NCI-H345 (cell line): ENCODE measurements at regions not wholly inside any gene's neighbourhood (a gene's known extent, or its start where the extent isn't known, plus 50 kb on each side); places are given as distances from the start of the nearest gene placed in this dataset.

Source experiments
- DNase-seq: peaks from one replicate; lab custom pipeline; 2025; lab: John Stamatoyannopoulos, UW

- DNase-seq: no peak
Measured at GRCh38 chr11:129291546-129291945, 84.1 kb upstream of the BARX2 start.

DNA sequence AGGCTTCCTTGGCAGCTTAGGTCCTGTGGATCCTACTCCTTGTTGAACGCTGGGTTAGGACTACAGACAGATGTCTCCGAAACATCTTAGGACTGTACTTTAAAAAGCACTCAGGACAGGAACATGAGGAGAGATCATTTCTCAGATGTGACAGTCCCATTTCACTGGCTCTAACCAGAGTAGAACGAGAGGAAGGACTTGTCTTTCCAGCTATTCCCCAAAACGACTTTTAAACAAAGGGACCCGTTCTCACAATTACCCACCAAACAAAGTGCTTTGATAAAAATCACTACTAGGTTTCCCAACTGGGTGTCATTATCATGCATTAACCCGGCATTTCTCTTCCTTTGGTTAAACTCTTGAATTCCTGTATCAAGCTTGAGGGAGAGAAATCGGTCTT, 84.7 kb upstream of the BARX2 start:
- no peak for DNase-seq

DNA sequence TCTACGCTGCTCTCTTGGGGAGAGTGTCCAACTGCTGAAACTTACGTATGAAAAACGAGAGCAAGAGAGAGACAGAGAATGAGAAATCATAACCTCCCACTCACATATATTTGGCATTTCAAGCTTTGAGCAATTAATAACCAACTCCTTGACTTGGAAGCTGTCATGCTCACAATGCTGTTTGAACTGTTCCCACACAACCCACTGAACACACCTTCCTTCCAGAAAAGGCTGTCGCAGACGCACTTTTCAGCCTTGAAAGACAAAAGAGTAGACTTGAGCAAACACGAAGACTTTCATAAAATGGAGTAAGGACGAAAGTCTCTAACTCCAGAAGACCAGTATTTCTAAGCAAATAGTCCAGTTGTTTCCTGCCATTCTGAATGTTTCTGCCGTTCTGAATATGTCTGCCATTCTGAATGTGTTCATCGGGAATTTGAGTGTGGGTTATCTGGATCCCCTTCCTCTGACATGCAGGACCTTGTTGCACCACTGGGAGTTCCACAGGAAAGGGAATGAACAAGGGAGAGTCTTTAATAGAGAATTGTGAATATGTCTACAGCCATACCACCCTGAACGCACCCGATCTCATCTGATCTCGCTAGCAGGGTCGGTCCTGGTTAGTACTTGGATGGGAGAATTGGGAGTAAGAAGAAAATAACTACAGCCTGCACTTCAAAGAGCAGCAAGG, 86.2 kb upstream of the BARX2 start:
- no peak for DNase-seq

DNA sequence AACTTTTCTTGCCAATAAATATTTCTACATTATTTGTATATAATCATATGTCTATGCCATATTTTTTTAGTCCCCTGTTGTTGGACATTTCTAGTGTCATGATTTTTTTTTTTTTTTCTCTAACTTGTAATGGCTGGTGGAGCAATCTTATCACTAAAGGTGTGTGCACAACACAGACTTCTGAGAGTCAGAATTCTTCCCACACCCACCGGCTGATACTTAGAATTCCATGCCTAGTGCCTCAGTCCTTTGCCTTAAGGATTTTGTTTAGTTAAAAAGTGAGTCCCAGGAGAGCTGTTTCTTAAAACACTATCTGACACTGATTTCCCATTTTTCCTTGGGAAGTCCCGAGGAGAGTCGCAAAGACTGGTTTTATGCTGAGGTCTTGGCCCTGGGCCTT, 87.7 kb upstream of the BARX2 start:
- no peak for DNase-seq

DNA sequence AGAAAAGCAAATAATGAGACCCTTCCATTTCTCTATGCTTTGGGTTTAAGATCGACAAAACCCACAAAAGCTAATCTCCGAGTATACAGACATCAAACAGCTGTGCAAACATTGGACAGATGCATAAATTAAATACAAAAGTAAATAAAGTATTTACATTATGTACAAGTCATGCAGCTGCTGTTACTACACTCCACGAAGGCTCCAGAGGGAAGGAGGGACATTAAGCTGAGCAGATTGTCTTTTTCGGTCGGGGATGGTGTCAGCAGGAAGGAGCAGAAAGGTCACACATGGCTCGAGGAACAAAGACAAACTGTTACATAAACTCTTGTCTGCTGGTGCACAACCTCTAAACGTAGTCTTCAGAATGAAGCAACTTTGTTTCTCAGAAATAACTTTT, 88.8 kb upstream of the BARX2 start:
- peak; percentile 92 for DNase-seq

GRCh38 chr11:129285402-129285786, 90.3 kb upstream of the BARX2 start:
- DNase-seq: peak; percentile 52

- peak; percentile 55 for DNase-seq
Measured at GRCh38 chr11:129283141-129283540, 91.0 kb upstream of the ARHGAP32 start.

- DNase-seq: peak; percentile 47
Measured at GRCh38 chr11:129282634-129283033, 90.5 kb upstream of the ARHGAP32 start.

- peak; percentile 32 for DNase-seq
Measured at GRCh38 chr11:129281471-129282415, 89.6 kb upstream of the ARHGAP32 start.

DNA sequence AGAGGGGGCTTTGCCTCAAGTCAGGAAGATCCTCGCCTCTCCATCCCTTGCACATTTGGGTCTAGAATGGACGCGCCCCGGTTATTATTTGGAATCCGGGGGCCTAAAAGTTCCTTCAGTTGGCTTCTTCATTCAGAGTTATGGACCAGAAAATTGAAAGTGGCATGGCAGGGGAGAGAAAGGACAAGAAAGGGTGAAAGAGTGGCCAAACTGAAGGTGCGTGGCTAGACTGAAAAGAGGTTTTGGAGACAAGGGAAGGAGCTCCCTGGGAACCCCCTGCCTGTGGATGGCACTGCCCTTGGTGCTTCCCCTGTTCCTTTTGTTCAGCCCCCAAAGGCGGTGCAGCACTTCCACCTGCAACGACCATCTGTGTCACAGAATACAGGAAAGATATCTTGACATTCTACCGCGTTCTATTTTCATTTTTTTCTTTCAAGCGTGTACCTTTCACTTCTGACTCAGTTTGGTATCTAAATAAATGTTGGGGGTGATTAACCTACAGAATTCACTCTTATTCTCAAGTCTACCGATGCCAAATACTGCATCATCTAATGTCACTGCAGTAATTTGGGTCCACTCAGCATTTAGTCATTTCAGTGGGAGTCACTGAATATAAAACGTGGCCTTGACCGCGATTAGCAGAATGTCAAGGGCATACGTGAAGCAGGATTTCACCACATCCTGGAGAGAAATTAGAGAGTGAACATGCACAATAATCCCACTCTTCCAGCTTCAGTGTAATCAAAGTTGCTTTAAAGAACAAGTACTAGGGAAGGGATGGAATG, 88.1 kb upstream of the ARHGAP32 start:
- DNase-seq: peak; percentile 41

GRCh38 chr11:129279326-129280026, 87.4 kb upstream of the ARHGAP32 start:
- DNase-seq: peak; percentile 93

DNA sequence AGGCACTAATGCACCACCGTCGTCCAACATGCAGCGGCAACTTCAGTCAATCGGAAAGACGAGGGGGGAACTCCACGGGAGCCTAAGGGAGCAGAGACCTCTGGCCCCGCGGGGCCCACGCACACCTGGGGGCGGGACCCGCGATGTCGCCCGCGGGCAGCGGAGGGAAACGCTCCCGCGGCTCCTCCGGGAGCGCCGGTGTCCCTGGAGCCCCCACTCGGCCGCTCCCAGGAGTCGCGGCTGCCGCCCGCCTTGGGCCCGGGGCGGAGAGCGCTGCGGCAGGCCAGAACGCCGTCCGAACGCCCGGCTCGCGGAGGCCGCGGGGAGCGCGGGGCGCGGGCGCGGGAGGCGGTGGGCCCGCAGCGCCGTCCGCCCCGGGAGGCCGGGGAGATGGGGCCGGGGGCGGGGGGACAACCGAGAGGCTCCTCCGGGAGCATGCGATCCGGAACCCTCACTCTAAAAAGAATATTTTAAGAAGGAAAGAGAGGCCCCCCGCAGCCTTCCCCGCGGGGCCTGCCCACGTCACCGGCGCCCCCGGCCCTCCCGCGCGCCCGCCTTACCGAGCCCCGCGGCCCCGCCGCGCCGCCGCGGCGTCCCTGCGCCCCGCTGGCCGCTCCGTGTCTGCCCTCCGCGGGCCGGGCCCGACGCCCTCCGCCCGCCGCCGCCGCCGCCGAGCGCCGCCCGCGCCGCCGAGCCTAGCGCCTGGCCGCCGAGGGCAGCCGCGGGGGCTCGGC, 86.6 kb upstream of the ARHGAP32 start:
- no peak for DNase-seq

DNA sequence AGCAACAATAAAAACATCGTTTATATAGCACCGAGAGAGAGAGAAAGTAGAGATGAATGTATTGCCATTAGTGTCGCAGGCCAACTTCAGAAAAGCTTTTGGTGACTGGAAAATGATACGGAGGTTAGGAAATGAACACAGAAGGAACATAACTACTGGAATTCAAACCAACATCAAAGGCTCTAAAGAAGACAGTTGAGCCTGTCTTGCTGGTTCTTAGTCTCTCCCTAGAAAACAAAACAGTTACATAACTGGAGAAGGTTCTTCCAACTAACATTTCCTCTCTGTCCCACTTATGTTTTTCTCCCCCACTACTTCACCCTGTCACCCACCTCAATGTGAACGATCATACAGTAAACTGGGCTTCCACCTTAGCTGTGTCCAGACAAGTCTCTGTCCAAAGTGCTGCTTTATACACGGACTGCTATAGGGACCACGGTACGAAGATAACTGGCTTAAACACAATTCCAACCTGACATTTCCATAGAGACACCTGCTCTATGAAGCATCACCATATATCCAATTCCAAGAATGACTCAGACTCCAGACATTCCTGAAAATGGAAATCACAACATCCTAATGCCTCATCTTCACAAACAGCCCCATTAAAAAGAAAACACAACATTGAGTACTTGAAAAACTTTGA, 85.2 kb upstream of the ARHGAP32 start:
- no peak for DNase-seq

GRCh38 chr11:129275828-129276227, 83.7 kb upstream of the ARHGAP32 start:
- no peak for DNase-seq

DNA sequence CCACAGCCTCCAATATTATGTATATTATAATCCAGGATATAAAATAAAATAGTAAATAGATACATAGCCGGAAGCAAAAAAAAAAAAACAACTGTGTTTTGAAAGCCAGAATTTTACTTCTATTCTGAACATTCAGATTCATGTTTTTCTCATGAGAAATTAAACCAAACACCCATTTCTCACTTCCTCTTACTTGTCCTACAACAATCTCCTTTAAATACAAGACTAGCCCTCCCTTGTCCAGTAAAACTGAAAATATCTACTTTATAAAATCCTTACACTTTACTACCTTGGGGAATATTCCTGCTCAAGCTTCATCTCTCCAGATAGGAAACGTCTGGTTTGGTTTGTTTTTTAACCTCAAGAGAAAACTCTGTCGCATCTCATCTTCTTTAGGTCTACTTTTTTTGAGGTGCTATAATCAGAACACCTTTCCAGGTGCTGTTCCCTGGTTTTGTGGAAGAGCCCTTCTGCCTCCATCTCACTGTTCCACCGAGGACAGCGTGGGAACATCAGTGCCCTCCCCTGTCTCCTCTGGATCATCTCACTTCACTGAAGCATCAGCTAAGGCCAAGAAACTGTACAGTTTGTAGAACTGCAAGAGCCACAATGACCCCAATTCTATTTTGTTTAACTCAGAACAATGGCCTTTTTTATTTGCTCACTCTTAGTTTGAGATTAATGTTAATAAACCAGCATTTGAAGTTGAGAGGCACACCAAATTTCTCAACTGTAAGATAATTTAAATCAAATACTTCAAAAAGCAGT, 82.0 kb upstream of the ARHGAP32 start:
- no peak for DNase-seq

GRCh38 chr11:129273322-129273721, 81.2 kb upstream of the ARHGAP32 start:
- no peak for DNase-seq

GRCh38 chr11:129271030-129271429, 78.9 kb upstream of the ARHGAP32 start:
- DNase-seq: no peak

DNA sequence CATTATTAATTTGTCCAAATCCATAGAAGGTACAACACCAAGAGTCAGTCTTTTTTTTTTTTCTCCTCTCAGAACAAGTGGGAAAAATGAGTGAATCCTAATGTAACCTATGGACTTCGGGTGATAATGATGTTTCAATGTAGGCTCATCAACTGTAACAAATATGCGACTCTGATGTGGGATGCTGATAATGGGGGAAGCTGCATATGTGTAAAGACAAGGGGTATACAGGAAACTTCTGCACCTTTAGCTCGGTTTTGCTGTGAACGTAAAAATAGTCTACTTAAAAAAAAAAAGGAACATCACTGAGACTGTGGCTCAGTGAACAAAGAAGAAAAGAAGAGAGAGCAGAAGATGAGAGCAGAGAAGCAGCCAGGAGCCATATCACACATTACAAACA, 78.3 kb upstream of the ARHGAP32 start:
- no peak for DNase-seq

- DNase-seq: no peak
Measured at GRCh38 chr11:129268371-129268770, 76.2 kb upstream of the ARHGAP32 start.

DNA sequence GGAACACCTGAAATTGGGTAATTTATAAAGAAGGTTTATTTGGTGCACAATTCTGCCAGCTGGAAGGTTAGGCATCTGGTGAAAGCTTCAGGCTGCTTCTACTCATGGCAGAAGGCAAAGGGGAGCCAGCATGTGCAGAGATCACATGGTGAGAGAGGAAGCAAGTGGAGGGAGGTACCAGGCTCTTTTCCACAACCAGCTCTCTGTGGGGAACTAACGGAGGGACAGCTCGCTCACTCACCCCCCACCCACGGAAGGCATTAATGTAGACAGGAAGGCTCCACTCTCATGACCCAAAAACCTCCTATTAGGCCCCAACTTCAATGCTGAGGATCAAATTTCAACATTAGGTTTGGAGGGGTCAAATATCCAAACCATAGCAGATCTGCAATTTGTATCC, 75.6 kb upstream of the ARHGAP32 start:
- DNase-seq: no peak
